Hepatocyte (in vitro differentiated cells): ENCODE measurements at regions not wholly inside any gene's neighbourhood (a gene's known extent, or its start where the extent isn't known, plus 50 kb on each side); places are given as distances from the start of the nearest gene placed in this dataset.

ENCODE experiments used
- DNase-seq: peaks from one replicate; pipeline ENCODE4 v3.0.0-alpha.2; 2016; ENCODE audit warnings: low spot score
- H2AFZ ChIP-seq: fragments of 200-600 bp; sonication (generic); 2 replicates; pipeline ENCODE4 v1.6.0; 2016; ENCODE audit warnings: antibody characterized with exemption, mild to moderate bottlenecking
- H3K27ac ChIP-seq: fragments of 200-600 bp; sonication (generic); 2 replicates; pipeline ENCODE4 v1.5.1; 2016; ENCODE audit warnings: mild to moderate bottlenecking
- H3K27me3 ChIP-seq: fragments of 200-600 bp; sonication (generic); 2 replicates; pipeline ENCODE4 v1.6.1; 2016
- H3K36me3 ChIP-seq: fragments of 200-600 bp; sonication (generic); replicated peaks from 2 replicates; pipeline ENCODE4 v1.5.1; 2016; ENCODE audit warnings: low read depth; ENCODE audit not compliant: insufficient read depth
- H3K4me1 ChIP-seq: fragments of 200-600 bp; sonication (generic); 2 replicates; pipeline ENCODE4 v1.5.1; 2016; ENCODE audit warnings: mild to moderate bottlenecking, moderate library complexity; ENCODE audit not compliant: insufficient read depth
- H3K4me2 ChIP-seq: fragments of 200-600 bp; sonication (generic); 2 replicates; pipeline ENCODE4 v1.6.0; 2016
- H3K4me3 ChIP-seq: fragments of 200-600 bp; sonication (generic); 2 replicates; pipeline ENCODE4 v1.5.1; 2016; ENCODE audit warnings: mild to moderate bottlenecking
- H3K79me2 ChIP-seq: fragments of 200-600 bp; sonication (generic); 2 replicates; pipeline ENCODE4 v1.6.0; 2017; ENCODE audit warnings: mild to moderate bottlenecking
- H3K9me2 ChIP-seq: fragments of 200-600 bp; sonication (generic); replicated peaks from 2 replicates; pipeline ENCODE4 v1.6.0; 2017; ENCODE audit warnings: mild to moderate bottlenecking; ENCODE audit not compliant: insufficient read depth
- H3K9me3 ChIP-seq: fragments of 200-600 bp; sonication (generic); 2 replicates; pipeline ENCODE4 v1.5.1; 2016; ENCODE audit warnings: low read depth, mild to moderate bottlenecking
- H4K20me1 ChIP-seq: fragments of 200-600 bp; sonication (generic); 2 replicates; pipeline ENCODE4 v1.6.0; 2016; ENCODE audit warnings: mild to moderate bottlenecking; ENCODE audit not compliant: insufficient read depth, poor library complexity, severe bottlenecking
- CTCF ChIP-seq: fragments of 200-600 bp; sonication (generic); IDR thresholded peaks from 2 replicates; pipeline ENCODE4 v1.5.1; 2016; ENCODE audit warnings: antibody characterized with exemption, mild to moderate bottlenecking; ENCODE audit not compliant: poor library complexity
- EZH2 ChIP-seq: fragments of 200-600 bp; sonication (generic); IDR thresholded peaks from 2 replicates; pipeline ENCODE4 v1.6.1; 2016; ENCODE audit warnings: antibody characterized with exemption, mild to moderate bottlenecking, borderline replicate concordance
- EZH2phosphoT487 ChIP-seq: fragments of 200-600 bp; sonication (generic); IDR thresholded peaks from one replicate; pipeline ENCODE4 v1.6.1; 2018; ENCODE audit warnings: antibody characterized with exemption, mild to moderate bottlenecking, low read depth, moderate library complexity; ENCODE audit not compliant: unreplicated experiment, severe bottlenecking
- WGBS: methylation state at CpG from one replicate; pipeline ENCODE4 v1.1.6; 2016; ENCODE audit warnings: low lambda C conversion rate; ENCODE audit errors: missing lambda C conversion rate; 5-methylcytosine and 5-hydroxymethylcytosine counted together

GRCh38 chr1:201745023-201745422, 83.9 kb upstream of the IPO9 start:
- TF ChIP-seq EZH2phosphoT487 (no peak), CTCF (no peak), EZH2 (no peak)
- H3K4me3 ChIP-seq = no peak overlapping the region
- DNase-seq = no peak
- H3K9me3 ChIP-seq = no peaks in the 10 kb centered on the region
- H3K27ac ChIP-seq = no peak overlapping the region
- H2AFZ ChIP-seq = no peak overlapping the region
- WGBS = 51% methylated on average over 3 of the region's 3 CpGs
- H3K9me2 ChIP-seq = no peaks in the 10 kb centered on the region
- peaks cover 15% of the 10 kb centered on the region for H3K4me1 ChIP-seq
- no peaks in the 10 kb centered on the region for H3K36me3 ChIP-seq
- no peaks in the 10 kb centered on the region for H3K27me3 ChIP-seq
- no peaks in the 10 kb centered on the region for H4K20me1 ChIP-seq
- H3K79me2 ChIP-seq = peaks cover 92% of the 10 kb centered on the region
- no peak overlapping the region for H3K4me2 ChIP-seq

DNA sequence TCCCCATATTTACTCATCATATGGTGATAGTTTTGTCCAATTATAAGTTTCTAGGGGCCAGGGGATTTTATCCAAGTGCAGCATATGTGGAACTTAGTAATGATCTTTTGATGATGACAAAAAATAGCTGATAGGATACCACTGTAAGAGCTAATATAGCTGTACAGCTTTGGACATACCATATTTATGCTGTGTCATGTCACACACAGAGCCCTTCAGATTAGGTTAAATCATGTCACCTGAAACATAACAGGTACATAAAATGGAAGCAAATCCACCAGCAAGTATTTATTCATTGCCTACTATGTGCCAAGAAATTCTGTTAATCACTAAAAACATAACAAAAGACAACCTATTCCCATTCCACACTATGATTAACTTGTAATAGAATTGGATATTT, 82.8 kb upstream of the IPO9 start:
- Histone ChIP-seq H3K4me3 (no peak overlapping the region), H2AFZ (no peak overlapping the region), H3K27me3 (no peaks in the 10 kb centered on the region), H4K20me1 (no peaks in the 10 kb centered on the region), H3K4me1 (peaks cover 25% of the 10 kb centered on the region), H3K27ac (no peak overlapping the region), H3K9me3 (no peaks in the 10 kb centered on the region), H3K79me2 (peaks cover 82% of the 10 kb centered on the region), H3K4me2 (no peak overlapping the region), H3K9me2 (no peaks in the 10 kb centered on the region), H3K36me3 (no peaks in the 10 kb centered on the region)
- TF ChIP-seq EZH2phosphoT487 (no peak), CTCF (no peak), EZH2 (no peak)
- DNase-seq = no peak

- Histone ChIP-seq H3K79me2 (peaks cover 73% of the 10 kb centered on the region), H4K20me1 (no peaks in the 10 kb centered on the region), H3K9me2 (no peaks in the 10 kb centered on the region), H3K9me3 (no peaks in the 10 kb centered on the region), H3K4me2 (no peak overlapping the region), H3K4me3 (no peak overlapping the region), H2AFZ (no peak overlapping the region), H3K4me1 (peaks cover 31% of the 10 kb centered on the region), H3K27me3 (no peaks in the 10 kb centered on the region), H3K27ac (no peak overlapping the region), H3K36me3 (no peaks in the 10 kb centered on the region)
- TF ChIP-seq EZH2 = no peak
- no peak for TF ChIP-seq CTCF
- TF ChIP-seq EZH2phosphoT487 = no peak
- 79% methylated on average over 5 of the region's 5 CpGs for WGBS
- no peak for DNase-seq
Observed at GRCh38 chr1:201747261-201747660, 81.7 kb upstream of the IPO9 start.

DNA sequence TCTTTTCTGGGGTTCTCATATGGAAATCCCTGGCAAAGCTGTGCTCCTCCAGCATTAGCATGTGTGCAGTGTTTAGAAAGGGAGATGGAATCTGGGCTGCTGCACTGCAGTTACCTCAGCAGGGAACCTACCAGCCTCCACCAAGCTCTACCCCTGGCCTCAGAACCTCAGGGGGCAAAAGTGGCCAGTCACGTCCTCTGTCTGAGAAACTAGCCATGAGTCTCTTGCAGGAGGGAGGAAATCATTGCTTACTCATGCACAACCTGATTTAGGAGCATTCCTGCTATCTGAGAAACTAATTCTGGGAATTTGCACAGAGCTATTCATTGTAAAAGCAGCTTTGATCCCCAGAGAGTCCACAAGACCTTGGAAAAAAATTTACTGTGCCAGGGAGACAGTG, 80.6 kb upstream of the IPO9 start:
- H3K27ac ChIP-seq = no peak overlapping the region
- H3K9me2 ChIP-seq = no peaks in the 10 kb centered on the region
- no peak overlapping the region for H3K4me3 ChIP-seq
- WGBS = 71% methylated on average over 1 of the region's 1 CpG
- no peak overlapping the region for H3K4me2 ChIP-seq
- H2AFZ ChIP-seq = no peak overlapping the region
- peaks cover 31% of the 10 kb centered on the region for H3K4me1 ChIP-seq
- H4K20me1 ChIP-seq = no peaks in the 10 kb centered on the region
- no peaks in the 10 kb centered on the region for H3K27me3 ChIP-seq
- DNase-seq = no peak
- no peak for TF ChIP-seq CTCF
- no peak for TF ChIP-seq EZH2
- no peak for TF ChIP-seq EZH2phosphoT487
- H3K79me2 ChIP-seq = peaks cover 70% of the 10 kb centered on the region
- no peaks in the 10 kb centered on the region for H3K9me3 ChIP-seq
- H3K36me3 ChIP-seq = no peaks in the 10 kb centered on the region
